CD14-positive monocyte (primary cell): ENCODE measurements at regions not wholly inside any gene's neighbourhood (a gene's known extent, or its start where the extent isn't known, plus 50 kb on each side); places are given as distances from the start of the nearest gene placed in this dataset.

Experiments
- DNase-seq, 3 donors: peaks; one replicate each; pipeline ENCODE4 v3.0.0-alpha.2; 2011 to 2022
- H2AFZ ChIP-seq: 2 replicates; pipeline ENCODE4 v1.6.0; 2012; ENCODE audit warnings: mild to moderate bottlenecking, low read depth, low read length, inconsistent platforms; ENCODE audit not compliant: insufficient read depth, poor library complexity, severe bottlenecking
- H3K27ac ChIP-seq, 2 donors: 1 replicate in 1 of 2; 2 replicates in 1 of 2; pipeline ENCODE4 v1.5.1; 2012 to 2013; ENCODE audit warnings: low read length in 2 of 2, control low read depth in 1 of 2, inconsistent platforms in 1 of 2, low read depth in 1 of 2, mild to moderate bottlenecking in 1 of 2
- H3K27me3 ChIP-seq, 2 donors: one replicate each; pipeline versions ENCODE4 v1.6.0 to v1.6.1; 2011 to 2013; ENCODE audit warnings: low read length in 2 of 2; ENCODE audit not compliant: control insufficient read depth in 2 of 2, insufficient read depth in 2 of 2
- H3K36me3 ChIP-seq, 2 donors: replicated peaks in 1 of 2; 1 replicate in 1 of 2; 2 replicates in 1 of 2; pipeline versions ENCODE4 v1.5.1 to v1.6.1; 2012 to 2013; ENCODE audit warnings: low read length in 2 of 2, control low read depth in 1 of 2, inconsistent platforms in 1 of 2, mild to moderate bottlenecking in 1 of 2; ENCODE audit not compliant: insufficient read depth in 2 of 2, control insufficient read depth in 1 of 2
- H3K4me1 ChIP-seq, 2 donors: 1 replicate in 1 of 2; 2 replicates in 1 of 2; pipeline versions ENCODE4 v1.5.1 to v1.6.1; 2012 to 2013; ENCODE audit warnings: low read length in 2 of 2, control low read depth in 1 of 2, inconsistent platforms in 1 of 2, mild to moderate bottlenecking in 1 of 2, moderate library complexity in 1 of 2; ENCODE audit not compliant: insufficient read depth in 2 of 2, control insufficient read depth in 1 of 2
- H3K4me2 ChIP-seq: replicated peaks from 2 replicates; pipeline ENCODE3; 2012; ENCODE audit warnings: low read length, moderate library complexity, mild to moderate bottlenecking; ENCODE audit not compliant: poor library complexity, severe bottlenecking; ENCODE audit errors: extremely low read depth
- H3K4me3 ChIP-seq, 3 experiments: fragments of 200-600 bp in 1 of 3; sonication (generic) in 1 of 3; replicated peaks in 1 of 3; 1 replicate in 2 of 3; 2 replicates in 1 of 3; pipeline ENCODE4 v1.5.1; 2011 to 2013; ENCODE audit warnings: low read length in 3 of 3, mild to moderate bottlenecking in 3 of 3, control low read depth in 2 of 3, low read depth in 2 of 3, inconsistent platforms in 1 of 3, moderate library complexity in 1 of 3
- H3K79me2 ChIP-seq: 2 replicates; pipeline ENCODE4 v1.6.0; 2012; ENCODE audit warnings: mild to moderate bottlenecking, control low read depth, inconsistent platforms, low read length, moderate library complexity; ENCODE audit not compliant: insufficient read depth
- H3K9ac ChIP-seq: 2 replicates; pipeline ENCODE4 v1.6.0; 2017; ENCODE audit warnings: low read length, mild to moderate bottlenecking; ENCODE audit not compliant: insufficient read depth, poor library complexity, severe bottlenecking
- H3K9me3 ChIP-seq, 2 donors: replicated peaks in 1 of 2; 1 replicate in 1 of 2; 2 replicates in 1 of 2; pipeline versions ENCODE4 v1.5.1 to v1.6.1; 2012 to 2013; ENCODE audit warnings: low read length in 2 of 2, control low read depth in 1 of 2; ENCODE audit not compliant: control insufficient read depth in 1 of 2, insufficient read depth in 1 of 2
- H4K20me1 ChIP-seq: 2 replicates; pipeline ENCODE4 v1.6.0; 2012; ENCODE audit warnings: mild to moderate bottlenecking, low read length, control low read depth, moderate library complexity; ENCODE audit not compliant: insufficient read depth
- H3K27ac Mint-ChIP-seq, 7 donors: one replicate each; pipeline ENCODE4 v1.8.0; 2020; ENCODE audit warnings: mild to moderate bottlenecking in 7 of 7, mixed read lengths in 7 of 7, moderate library complexity in 6 of 7, inconsistent platforms in 2 of 7
- H3K27me3 Mint-ChIP-seq, 3 donors: one replicate each; pipeline ENCODE4 v1.8.0; 2021 to 2022; ENCODE audit warnings: low read depth in 3 of 3, mild to moderate bottlenecking in 3 of 3, mixed read lengths in 3 of 3, moderate library complexity in 3 of 3, inconsistent platforms in 1 of 3
- H3K36me3 Mint-ChIP-seq, 2 donors: one replicate each; pipeline ENCODE4 v1.8.0; 2020; ENCODE audit warnings: mixed read lengths in 2 of 2, inconsistent platforms in 1 of 2, mild to moderate bottlenecking in 1 of 2
- H3K4me1 Mint-ChIP-seq: one replicate; pipeline ENCODE4 v1.8.0; 2020; ENCODE audit warnings: mild to moderate bottlenecking, mixed read lengths
- H3K4me3 Mint-ChIP-seq, 2 donors: one replicate each; pipeline ENCODE4 v1.8.0; 2020; ENCODE audit warnings: mild to moderate bottlenecking in 2 of 2, mixed read lengths in 2 of 2, moderate library complexity in 1 of 2
- H3K9me3 Mint-ChIP-seq, 7 donors: one replicate each; pipeline ENCODE4 v1.8.0; 2020 to 2022; ENCODE audit warnings: mixed read lengths in 7 of 7, mild to moderate bottlenecking in 6 of 7, moderate library complexity in 6 of 7, inconsistent platforms in 2 of 7
- CTCF ChIP-seq: fragments of 200-600 bp; IDR thresholded peaks from one replicate; pipeline ENCODE4 v1.8.0; 2022; ENCODE audit warnings: antibody characterized with exemption, mild to moderate bottlenecking
- WGBS: methylation state at CpG from one replicate; pipeline ENCODE4 v1.1.5; 2013; ENCODE audit warnings: missing lambda C conversion rate; ENCODE audit not compliant: insufficient coverage; 5-methylcytosine and 5-hydroxymethylcytosine counted together
- intact Hi-C, 2 donors: fragments of 100-400 bp; cut with micrococcal nuclease; formaldehyde crosslinking; loops; one replicate each; pipeline versions ENCODE4 v1.15.0 to v1.15.1; 2023

- no peaks in the 10 kb centered on the region for H3K4me1 Mint-ChIP-seq
- H3K4me3 Mint-ChIP-seq: no peak overlapping the region
- H3K4me1 ChIP-seq: no peaks in the 10 kb centered on the region
- intact Hi-C loops: loop anchor here (5.0 to 10.0 kb wide), 2 partner anchors 265 to 377 kb away; no protein-coding TSS in a partner anchor
- WGBS: no CpG with 5 or more reads among the region's 3 CpGs
- no peaks in the 10 kb centered on the region for H3K79me2 ChIP-seq
- H3K9ac ChIP-seq: no peak overlapping the region
- H3K9me3 ChIP-seq: no peaks in the 10 kb centered on the region
- H3K9me3 Mint-ChIP-seq: no peaks in the 10 kb centered on the region
- H3K27ac ChIP-seq: no peak overlapping the region
- peaks cover 0 to 2% (median 1%) of the 10 kb centered on the region in 3 donors for H3K27me3 Mint-ChIP-seq
- no peak for DNase-seq
- H3K4me3 ChIP-seq: no peak overlapping the region
- no peak overlapping the region for H2AFZ ChIP-seq
- TF ChIP-seq CTCF: no peak
- H3K27ac Mint-ChIP-seq: no peak overlapping the region
- no peak overlapping the region for H3K4me2 ChIP-seq
- no peaks in the 10 kb centered on the region for H3K36me3 Mint-ChIP-seq
- no peaks in the 10 kb centered on the region for H3K27me3 ChIP-seq
- no peaks in the 10 kb centered on the region for H4K20me1 ChIP-seq
- H3K36me3 ChIP-seq: no peaks in the 10 kb centered on the region
Measured at GRCh38 chr1:101299710-101300109, 62.9 kb downstream of the S1PR1 start.

- no peak for TF ChIP-seq CTCF
Measured at GRCh38 chr1:101300916-101301315, 64.1 kb downstream of the S1PR1 start.

More at GRCh38 chr1:101300916-101301315, 64.1 kb downstream of the S1PR1 start:
- Histone ChIP-seq H3K36me3 (no peaks in the 10 kb centered on the region), H3K9me3 (no peaks in the 10 kb centered on the region), H2AFZ (no peak overlapping the region), H3K27me3 (no peaks in the 10 kb centered on the region), H3K79me2 (no peaks in the 10 kb centered on the region), H3K4me3 (no peak overlapping the region), H3K9ac (no peak overlapping the region), H3K4me1 (no peaks in the 10 kb centered on the region), H3K4me2 (no peak overlapping the region), H3K27ac (no peak overlapping the region), H4K20me1 (no peaks in the 10 kb centered on the region)
- H3K36me3 Mint-ChIP-seq: no peaks in the 10 kb centered on the region
- no peaks in the 10 kb centered on the region for H3K4me1 Mint-ChIP-seq
- H3K27me3 Mint-ChIP-seq: peaks cover 0 to 1% (median 0%) of the 10 kb centered on the region in 3 donors
- no peak for DNase-seq
- 98% methylated on average over 6 of the region's 7 CpGs for WGBS
- intact Hi-C loops: no loop called here
- no peaks in the 10 kb centered on the region for H3K9me3 Mint-ChIP-seq
- no peak overlapping the region for H3K27ac Mint-ChIP-seq
- no peak overlapping the region for H3K4me3 Mint-ChIP-seq
